VCaP (cell line): ENCODE measurements at regions not wholly inside any gene's neighbourhood (a gene's known extent, or its start where the extent isn't known, plus 50 kb on each side); places are given as distances from the start of the nearest gene placed in this dataset.

Experiments used
- H3K27ac ChIP-seq: fragments of 450-650 bp; 2 replicates; pipeline ENCODE4 v1.5.1; 2017
- TF ChIP-seq, protein P1 (sequence below): fragments of 450-650 bp; conservative IDR thresholded peaks from 2 replicates; pipeline ENCODE4 v1.5.1; 2017; ENCODE audit warnings: mild to moderate bottlenecking, moderate library complexity

DNA sequence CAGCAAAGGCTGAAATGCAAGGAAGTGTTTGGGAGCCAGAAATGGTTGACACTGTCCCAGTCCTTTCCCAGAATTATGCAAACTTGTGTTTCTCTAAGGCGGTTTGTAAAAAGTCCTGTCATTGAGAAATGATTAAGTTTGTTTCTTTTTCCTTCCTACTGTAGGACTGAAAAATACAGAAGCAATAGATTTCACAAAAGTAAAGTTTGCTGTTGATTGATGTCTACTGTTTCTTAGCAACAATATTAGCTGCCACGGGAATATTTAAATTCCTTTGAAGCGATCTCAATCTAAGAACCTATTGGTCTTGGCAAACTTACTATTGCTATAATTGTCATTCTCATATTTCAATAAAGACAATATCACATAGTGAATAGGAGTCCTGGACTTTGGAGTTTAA, 100.7 kb upstream of the IL12A start:
- TF ChIP-seq, protein P1, sequence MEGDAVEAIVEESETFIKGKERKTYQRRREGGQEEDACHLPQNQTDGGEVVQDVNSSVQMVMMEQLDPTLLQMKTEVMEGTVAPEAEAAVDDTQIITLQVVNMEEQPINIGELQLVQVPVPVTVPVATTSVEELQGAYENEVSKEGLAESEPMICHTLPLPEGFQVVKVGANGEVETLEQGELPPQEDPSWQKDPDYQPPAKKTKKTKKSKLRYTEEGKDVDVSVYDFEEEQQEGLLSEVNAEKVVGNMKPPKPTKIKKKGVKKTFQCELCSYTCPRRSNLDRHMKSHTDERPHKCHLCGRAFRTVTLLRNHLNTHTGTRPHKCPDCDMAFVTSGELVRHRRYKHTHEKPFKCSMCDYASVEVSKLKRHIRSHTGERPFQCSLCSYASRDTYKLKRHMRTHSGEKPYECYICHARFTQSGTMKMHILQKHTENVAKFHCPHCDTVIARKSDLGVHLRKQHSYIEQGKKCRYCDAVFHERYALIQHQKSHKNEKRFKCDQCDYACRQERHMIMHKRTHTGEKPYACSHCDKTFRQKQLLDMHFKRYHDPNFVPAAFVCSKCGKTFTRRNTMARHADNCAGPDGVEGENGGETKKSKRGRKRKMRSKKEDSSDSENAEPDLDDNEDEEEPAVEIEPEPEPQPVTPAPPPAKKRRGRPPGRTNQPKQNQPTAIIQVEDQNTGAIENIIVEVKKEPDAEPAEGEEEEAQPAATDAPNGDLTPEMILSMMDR: no peak
- no peak overlapping the region for H3K27ac ChIP-seq

DNA sequence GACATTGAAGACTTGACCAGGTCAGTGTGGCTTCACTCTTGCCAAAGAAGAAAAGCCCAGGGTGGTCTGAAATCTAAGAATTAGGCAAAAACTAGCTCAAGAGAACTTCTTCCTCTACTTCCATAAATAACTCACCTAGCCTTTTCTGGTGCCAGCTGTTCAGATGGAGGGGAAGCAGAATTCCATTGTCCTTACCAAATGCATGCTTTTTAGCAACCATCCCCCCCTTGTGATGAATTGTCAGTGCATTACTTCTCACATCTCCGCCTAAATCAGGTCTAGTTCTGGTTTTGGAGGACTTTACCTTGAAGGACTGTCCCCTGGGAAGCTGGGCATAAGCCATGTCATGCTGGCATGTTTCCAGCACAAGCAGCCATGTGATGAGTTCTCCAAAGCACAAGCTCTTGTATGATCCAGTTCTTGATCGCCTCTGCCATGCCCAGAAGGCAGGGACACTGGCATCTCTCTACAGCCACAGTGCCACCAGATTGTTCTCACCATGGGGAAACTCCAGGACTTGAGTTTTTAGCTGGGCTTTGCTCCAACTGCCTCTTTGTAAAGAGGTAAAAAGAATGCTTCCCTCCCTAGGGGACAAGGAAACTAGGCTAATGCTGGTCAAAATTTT, 96.4 kb upstream of the IL12A start:
- H3K27ac ChIP-seq: no peak overlapping the region
- TF ChIP-seq, protein P1: no peak

DNA sequence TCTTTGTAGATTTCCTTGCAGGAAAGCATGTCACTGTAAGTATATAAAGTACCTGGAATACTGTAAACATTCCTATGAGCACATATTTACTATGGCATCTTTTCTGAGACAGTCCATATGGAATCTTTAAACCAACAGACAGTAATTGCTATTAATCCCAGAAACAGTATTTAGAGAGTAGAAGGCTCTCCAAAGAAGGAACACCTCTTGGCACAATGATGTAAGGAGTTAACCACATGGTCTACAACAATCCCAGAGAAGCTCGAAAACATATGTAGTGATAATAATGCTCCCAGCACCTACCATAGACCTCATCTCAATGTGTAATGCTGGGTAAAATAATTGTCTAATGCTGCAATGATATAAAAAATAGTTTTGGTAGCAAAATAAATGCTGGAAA, 95.8 kb upstream of the IL12A start:
- TF ChIP-seq, protein P1: no peak
- H3K27ac ChIP-seq: no peak overlapping the region

DNA sequence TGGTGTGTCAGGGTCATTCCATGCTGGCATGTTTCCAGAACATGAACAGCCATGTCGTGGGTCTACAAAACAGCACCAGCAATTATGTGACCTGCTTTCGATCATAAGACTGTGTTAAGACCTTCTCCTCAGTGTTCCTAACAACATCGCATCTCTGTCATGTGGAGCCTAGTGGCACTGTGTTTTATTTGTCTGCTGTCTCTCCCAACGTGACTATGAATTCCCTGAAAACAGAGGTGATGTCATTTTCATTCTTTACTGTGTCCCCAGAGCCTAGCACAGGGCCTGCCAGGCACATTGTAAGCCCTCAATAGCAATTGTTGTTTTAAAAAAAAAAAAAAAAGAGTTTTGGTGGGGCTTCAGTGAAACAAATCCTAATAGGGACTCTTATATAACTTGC, 94.2 kb upstream of the IL12A start:
- TF ChIP-seq, protein P1: no peak

DNA sequence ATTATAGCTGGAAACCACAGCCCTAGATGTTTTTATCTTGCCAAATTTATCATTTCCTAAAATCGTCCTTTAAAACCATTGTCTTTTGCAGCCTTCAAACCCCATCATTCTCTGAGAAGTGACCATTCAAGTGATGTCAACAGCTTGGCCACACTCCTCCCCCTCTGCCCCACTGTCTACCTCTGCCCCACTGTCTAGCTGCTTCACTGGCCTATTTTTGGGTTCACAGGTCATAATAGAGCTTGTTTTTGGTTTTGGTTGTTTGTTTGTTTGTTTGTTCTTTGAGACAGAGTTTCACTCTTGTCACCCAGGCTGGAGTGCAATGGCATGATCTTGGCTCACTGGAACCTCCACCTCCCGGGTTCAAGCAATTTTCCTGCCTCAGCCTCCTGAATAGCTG, 93.2 kb upstream of the IL12A start:
- no peak overlapping the region for H3K27ac ChIP-seq
- TF ChIP-seq, protein P1: no peak

More for the DNA sequence above, 94.2 kb upstream of the IL12A start:
- H3K27ac ChIP-seq: no peak overlapping the region

DNA sequence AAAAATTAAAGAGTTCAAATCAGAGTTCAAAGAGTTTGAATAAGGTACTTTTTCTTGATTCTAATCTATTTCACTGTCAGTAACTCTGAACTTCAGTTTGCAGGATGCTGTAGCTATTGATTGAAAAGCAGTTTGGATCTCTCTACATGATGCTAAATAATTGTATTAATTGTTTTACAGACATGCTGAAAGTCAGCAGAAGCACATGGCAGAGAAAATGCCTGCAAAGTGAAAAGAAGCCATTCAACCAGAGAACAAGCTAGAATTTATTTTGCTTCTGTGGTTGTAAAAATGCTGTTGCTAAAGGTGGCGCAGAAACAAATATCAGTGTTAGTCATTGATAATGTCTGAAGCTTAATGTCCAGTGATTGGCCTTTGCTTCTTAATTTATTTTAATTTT, 92.1 kb upstream of the IL12A start:
- H3K27ac ChIP-seq: no peak overlapping the region
- TF ChIP-seq, protein P1: no peak

DNA sequence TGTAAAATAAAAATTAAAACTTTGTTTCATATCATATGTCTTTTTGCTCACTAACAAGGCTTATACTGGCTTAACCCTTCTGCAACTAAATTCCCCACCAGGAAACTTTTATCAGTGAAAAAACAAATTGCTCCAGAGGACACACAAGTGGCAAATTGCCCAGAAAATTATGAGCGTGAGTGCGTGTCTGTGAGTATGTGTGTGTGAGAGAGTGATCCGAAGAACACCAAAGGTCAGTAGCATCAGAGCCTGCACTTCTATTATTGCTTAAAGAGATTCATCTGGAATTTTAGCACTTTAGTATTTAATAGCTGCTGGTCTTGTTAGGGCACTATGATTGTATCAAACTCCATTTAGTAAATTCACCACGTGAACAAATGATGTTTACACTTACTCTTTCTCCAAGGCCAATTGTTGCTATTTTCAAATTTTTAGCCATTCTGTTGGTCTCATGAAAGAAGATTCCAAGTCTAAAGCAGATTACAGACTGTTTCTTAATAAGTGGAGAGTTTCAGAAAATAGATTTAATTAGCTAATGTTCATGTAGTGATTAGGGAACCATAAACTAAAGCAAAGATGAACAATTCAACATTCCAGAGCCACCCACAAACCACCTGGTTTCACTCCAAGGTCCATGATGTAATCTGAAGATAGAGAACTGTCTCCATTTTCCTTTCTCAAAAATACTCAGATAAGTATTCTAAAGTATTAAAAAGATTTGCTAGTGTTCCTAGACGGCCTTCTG, 91.1 kb upstream of the IL12A start:
- TF ChIP-seq, protein P1: no peak
- H3K27ac ChIP-seq: 0 out of 2 replicates have a peak overlapping the region, but pooled peaks have one; percentile 6
